LHCN-M2 (cell line): ENCODE measurements at regions not wholly inside any gene's neighbourhood (a gene's known extent, or its start where the extent isn't known, plus 50 kb on each side); places are given as distances from the start of the nearest gene placed in this dataset.
"Not testable (repeated sequence)": the region's sequence is repeated elsewhere in the genome, so short reads cannot be mapped to it uniquely, and the experiment has no call there.

Experiments
- DNase-seq: peaks from one replicate; pipeline ENCODE4 v3.0.0-alpha.2; 2012; ENCODE audit warnings: low read depth

- no peak for DNase-seq
These were observed 122.3 kb downstream of the XCL2 start for GRCh38 chr1:168421399-168422004.

- DNase-seq = no peak
These were observed 123.6 kb downstream of the XCL2 start for GRCh38 chr1:168420177-168420576.

GRCh38 chr1:168419736-168420135 lies 124.1 kb downstream of the XCL2 start:
- DNase-seq = no peak

- no peak for DNase-seq
These were observed 127.6 kb downstream of the XCL2 start for GRCh38 chr1:168416220-168416619.

- DNase-seq = no peak
These were observed 128.9 kb downstream of the XCL2 start for GRCh38 chr1:168414914-168415313.

- DNase-seq = no peak
These were observed 129.8 kb downstream of the TBX19 start for GRCh38 chr1:168410464-168410863.

- peak; percentile 32 for DNase-seq
These were observed 128.2 kb downstream of the TBX19 start for GRCh38 chr1:168408884-168409283.

- DNase-seq = peak; percentile 2
These were observed 127.8 kb downstream of the TBX19 start for GRCh38 chr1:168408539-168408865.

- no peak for DNase-seq
These were observed 127.3 kb downstream of the TBX19 start for GRCh38 chr1:168407832-168408538.

GRCh38 chr1:168405906-168406549 lies 125.4 kb downstream of the TBX19 start:
- DNase-seq = no peak

GRCh38 chr1:168403140-168403539 lies 122.5 kb downstream of the TBX19 start:
- no peak for DNase-seq

- not testable (repeated sequence) for DNase-seq
These were observed 121.8 kb downstream of the TBX19 start for GRCh38 chr1:168402466-168402865.

- DNase-seq = no peak
These were observed 120.7 kb downstream of the TBX19 start for GRCh38 chr1:168401341-168401740.

GRCh38 chr1:168400139-168400538 lies 119.5 kb downstream of the TBX19 start:
- no peak for DNase-seq

- DNase-seq = no peak
These were observed 117.1 kb downstream of the TBX19 start for GRCh38 chr1:168397806-168398205.

- DNase-seq = no peak
These were observed 116.4 kb downstream of the TBX19 start for GRCh38 chr1:168396940-168397684.

- no peak for DNase-seq
These were observed 115.8 kb downstream of the TBX19 start for GRCh38 chr1:168396508-168396907.

GRCh38 chr1:168394858-168395257 lies 114.2 kb downstream of the TBX19 start:
- DNase-seq = no peak

GRCh38 chr1:168392958-168393549 lies 112.4 kb downstream of the TBX19 start:
- no peak for DNase-seq

- no peak for DNase-seq
These were observed 111.4 kb downstream of the TBX19 start for GRCh38 chr1:168391851-168392681.

GRCh38 chr1:168390271-168390670 lies 109.6 kb downstream of the TBX19 start:
- DNase-seq = no peak
